Activated B cell treated with CpG ODN at 0.5 μM for 24 hours (primary cell): ENCODE measurements at regions not wholly inside any gene's neighbourhood (a gene's known extent, or its start where the extent isn't known, plus 50 kb on each side); places are given as distances from the start of the nearest gene placed in this dataset.
"Not testable (repeated sequence)": the region's sequence is repeated elsewhere in the genome, so short reads cannot be mapped to it uniquely, and the experiment has no call there.

Source experiments
- ATAC-seq: fragments of 200-7000 bp; cut with Tn5 transposase; one replicate; pipeline ENCODE4 v1.10.0; 2021; ENCODE audit warnings: low read depth, mild to moderate bottlenecking, moderate library complexity
- CTCF ChIA-PET: fragments of 350-600 bp; sonication (Branson Sonifier 250); formaldehyde crosslinking; loops from one replicate; lab custom pipeline; 2021; ENCODE audit warnings: antibody characterized with exemption; lab: Charles Lee
- POLR2A ChIA-PET: fragments of 350-600 bp; sonication (Branson Sonifier 250); formaldehyde crosslinking; loops from one replicate; lab custom pipeline; 2021; ENCODE audit warnings: antibody characterized with exemption; lab: Charles Lee
- DNase-seq: peaks from one replicate; pipeline ENCODE4 v3.0.0; 2022
- H3K27ac Mint-ChIP-seq: one replicate; pipeline ENCODE4 v1.8.0; 2020; ENCODE audit warnings: mixed read lengths
- H3K27me3 Mint-ChIP-seq: one replicate; pipeline ENCODE4 v1.8.0; 2021; ENCODE audit warnings: mixed read lengths
- H3K36me3 Mint-ChIP-seq: one replicate; pipeline ENCODE4 v1.8.0; 2021; ENCODE audit warnings: low read depth, mixed read lengths
- H3K4me1 Mint-ChIP-seq: one replicate; pipeline ENCODE4 v1.8.0; 2021; ENCODE audit warnings: mixed read lengths
- H3K4me3 Mint-ChIP-seq: one replicate; pipeline ENCODE4 v1.8.0; 2020; ENCODE audit warnings: mild to moderate bottlenecking, mixed read lengths
- H3K9me3 Mint-ChIP-seq: one replicate; pipeline ENCODE4 v1.8.0; 2020; ENCODE audit warnings: mixed read lengths
- CTCF ChIP-seq: fragments of 200-600 bp; IDR thresholded peaks from one replicate; pipeline ENCODE4 v1.8.0; 2022; ENCODE audit warnings: antibody characterized with exemption, mild to moderate bottlenecking
- intact Hi-C: fragments of 100-400 bp; cut with micrococcal nuclease; formaldehyde crosslinking; loops from one replicate; pipeline ENCODE4 v1.15.1; 2024

- ChIA-PET CTCF (no interaction called here), POLR2A (no interaction called here)
- no peak for DNase-seq
- no peak for TF ChIP-seq CTCF
- Mint-ChIP-seq H3K4me3 (no peak overlapping the region), H3K27me3 (no peaks in the 10 kb centered on the region), H3K4me1 (no peaks in the 10 kb centered on the region), H3K27ac (no peak overlapping the region), H3K9me3 (peaks cover 3% of the 10 kb centered on the region), H3K36me3 (no peaks in the 10 kb centered on the region)
- ATAC-seq, result no peak
- intact Hi-C loops, result no loop called here
Observed at GRCh38 chr6:74492587-74492986, 713.3 kb downstream of the COL12A1 start.

GRCh38 chr6:74491844-74492374 lies 713.9 kb downstream of the COL12A1 start:
- H3K36me3 Mint-ChIP-seq, result no peaks in the 10 kb centered on the region
- no peak for TF ChIP-seq CTCF
- no peak for DNase-seq
- no peak overlapping the region for H3K27ac Mint-ChIP-seq
- no peak overlapping the region for H3K4me3 Mint-ChIP-seq
- intact Hi-C loops, result no loop called here
- ChIA-PET CTCF (no interaction called here), POLR2A (no interaction called here)
- no peak for ATAC-seq
- no peaks in the 10 kb centered on the region for H3K27me3 Mint-ChIP-seq
- no peaks in the 10 kb centered on the region for H3K4me1 Mint-ChIP-seq
- peaks cover 3% of the 10 kb centered on the region for H3K9me3 Mint-ChIP-seq

- H3K27ac Mint-ChIP-seq, H3K9me3 Mint-ChIP-seq, H3K36me3 Mint-ChIP-seq, intact Hi-C loops, H3K4me1 Mint-ChIP-seq, ATAC-seq, DNase-seq, H3K4me3 Mint-ChIP-seq, CTCF ChIA-PET, POLR2A ChIA-PET, H3K27me3 Mint-ChIP-seq: not testable (repeated sequence)
Observed at GRCh38 chr6:74488726-74489125, 717.1 kb downstream of the COL12A1 start.

GRCh38 chr6:74482180-74482579 lies 723.7 kb downstream of the COL12A1 start:
- DNase-seq, result no peak
- Mint-ChIP-seq H3K4me1 (no peaks in the 10 kb centered on the region), H3K27me3 (no peaks in the 10 kb centered on the region)

GRCh38 chr6:74480561-74480960 lies 725.3 kb downstream of the COL12A1 start:
- Mint-ChIP-seq H3K36me3 (no peaks in the 10 kb centered on the region), H3K4me1 (no peaks in the 10 kb centered on the region), H3K27me3 (no peaks in the 10 kb centered on the region), H3K4me3 (no peak overlapping the region), H3K27ac (no peak overlapping the region), H3K9me3 (no peaks in the 10 kb centered on the region)
- intact Hi-C loops, result no loop called here
- POLR2A ChIA-PET, result no interaction called here
- CTCF ChIA-PET, result no interaction called here
- ATAC-seq (no peak), DNase-seq (no peak)
- TF ChIP-seq CTCF, result no peak

More at GRCh38 chr6:74482180-74482579, 723.7 kb downstream of the COL12A1 start:
- ChIA-PET CTCF (no interaction called here), POLR2A (no interaction called here)
- no peaks in the 10 kb centered on the region for H3K36me3 Mint-ChIP-seq
- H3K4me3 Mint-ChIP-seq, result no peak overlapping the region
- no peak for TF ChIP-seq CTCF
- peaks cover 3% of the 10 kb centered on the region for H3K9me3 Mint-ChIP-seq
- ATAC-seq, result no peak
- no peak overlapping the region for H3K27ac Mint-ChIP-seq
- intact Hi-C loops, result no loop called here

- Mint-ChIP-seq H3K27me3 (no peaks in the 10 kb centered on the region), H3K4me3 (no peak overlapping the region), H3K4me1 (no peaks in the 10 kb centered on the region), H3K27ac (no peak overlapping the region), H3K36me3 (no peaks in the 10 kb centered on the region), H3K9me3 (no peaks in the 10 kb centered on the region)
- no peak for TF ChIP-seq CTCF
- no peak for DNase-seq
- ATAC-seq, result no peak
- CTCF ChIA-PET, result no interaction called here
- intact Hi-C loops, result no loop called here
- POLR2A ChIA-PET, result no interaction called here
Observed at GRCh38 chr6:74479960-74480359, 725.9 kb downstream of the COL12A1 start.
